Subcutaneous abdominal adipose tissue (tissue), 5 donors: ENCODE measurements at regions not wholly inside any gene's neighbourhood (a gene's known extent, or its start where the extent isn't known, plus 50 kb on each side); places are given as distances from the start of the nearest gene placed in this dataset.

Source experiments
- H3K27ac ChIP-seq: one replicate; pipeline ENCODE4 v1.7.0; 2013; ENCODE audit warnings: low read depth, mild to moderate bottlenecking, inconsistent platforms, low read length, moderate library complexity
- H3K27me3 ChIP-seq, 5 donors: one replicate each; pipeline ENCODE4 v1.7.0; 2013; ENCODE audit warnings: low read length in 5 of 5, inconsistent platforms in 1 of 5; ENCODE audit not compliant: control insufficient read depth in 5 of 5, insufficient read depth in 4 of 5
- H3K36me3 ChIP-seq, 5 donors: one replicate each; pipeline ENCODE4 v1.7.0; 2013; ENCODE audit warnings: low read length in 5 of 5; ENCODE audit not compliant: control insufficient read depth in 5 of 5, insufficient read depth in 5 of 5
- H3K4me1 ChIP-seq, 5 donors: one replicate each; pipeline ENCODE4 v1.7.0; 2013; ENCODE audit warnings: low read length in 5 of 5, mild to moderate bottlenecking in 3 of 5, moderate library complexity in 1 of 5; ENCODE audit not compliant: control insufficient read depth in 5 of 5, insufficient read depth in 5 of 5
- H3K4me3 ChIP-seq, 5 donors: one replicate each; pipeline ENCODE4 v1.7.0; 2013; ENCODE audit warnings: low read length in 5 of 5, low read depth in 1 of 5
- H3K9ac ChIP-seq, 5 donors: one replicate each; pipeline ENCODE4 v1.7.0; 2013; ENCODE audit warnings: low read length in 5 of 5, mild to moderate bottlenecking in 4 of 5, moderate library complexity in 3 of 5
- H3K9me3 ChIP-seq, 5 donors: one replicate each; pipeline ENCODE4 v1.7.0; 2013; ENCODE audit warnings: low read length in 5 of 5; ENCODE audit not compliant: control insufficient read depth in 5 of 5
- donor health status: healthy.
- donor health status: healthy.
- donor health status: healthy.
- donor health status: healthy.
- donor health status: healthy.

- H3K27ac ChIP-seq = no peak overlapping the region
- H3K9me3 ChIP-seq = no peaks in the 10 kb centered on the region
- peaks cover 0 to 4% (median 0%) of the 10 kb centered on the region in 5 donors for H3K4me1 ChIP-seq
- no peak overlapping the region for H3K9ac ChIP-seq
- no peak overlapping the region for H3K4me3 ChIP-seq
- no peaks in the 10 kb centered on the region for H3K27me3 ChIP-seq
- no peaks in the 10 kb centered on the region for H3K36me3 ChIP-seq
These were observed 578.3 kb downstream of the CMPK2 start for GRCh38 chr2:6287406-6287805.

- H3K4me1 ChIP-seq = peaks cover 0 to 4% (median 0%) of the 10 kb centered on the region in 5 donors
These were observed 576.9 kb downstream of the CMPK2 start for GRCh38 chr2:6288791-6289190.

GRCh38 chr2:6290217-6291015, 575.3 kb downstream of the CMPK2 start:
- H3K36me3 ChIP-seq = no peaks in the 10 kb centered on the region
- peaks cover 0 to 4% (median 0%) of the 10 kb centered on the region in 5 donors for H3K4me1 ChIP-seq
- no peaks in the 10 kb centered on the region for H3K9me3 ChIP-seq
- no peaks in the 10 kb centered on the region for H3K27me3 ChIP-seq
- no peak overlapping the region for H3K27ac ChIP-seq
- no peak overlapping the region for H3K9ac ChIP-seq
- H3K4me3 ChIP-seq = no peak overlapping the region

More at GRCh38 chr2:6288791-6289190, 576.9 kb downstream of the CMPK2 start:
- Histone ChIP-seq H3K4me3 (no peak overlapping the region), H3K9me3 (no peaks in the 10 kb centered on the region), H3K27me3 (no peaks in the 10 kb centered on the region), H3K9ac (no peak overlapping the region), H3K27ac (no peak overlapping the region), H3K36me3 (no peaks in the 10 kb centered on the region)

- H3K27me3 ChIP-seq = no peaks in the 10 kb centered on the region
- no peak overlapping the region for H3K4me3 ChIP-seq
- no peak overlapping the region for H3K27ac ChIP-seq
- H3K36me3 ChIP-seq = no peaks in the 10 kb centered on the region
- H3K9me3 ChIP-seq = no peaks in the 10 kb centered on the region
- peaks cover 0 to 4% (median 0%) of the 10 kb centered on the region in 5 donors for H3K4me1 ChIP-seq
- H3K9ac ChIP-seq = no peak overlapping the region
These were observed 570.9 kb downstream of the CMPK2 start for GRCh38 chr2:6294791-6295190.

- H3K4me1 ChIP-seq = no peaks in the 10 kb centered on the region
- no peak overlapping the region for H3K4me3 ChIP-seq
- H3K27ac ChIP-seq = no peak overlapping the region
- H3K27me3 ChIP-seq = no peaks in the 10 kb centered on the region
- no peak overlapping the region for H3K9ac ChIP-seq
- no peaks in the 10 kb centered on the region for H3K36me3 ChIP-seq
- H3K9me3 ChIP-seq = no peaks in the 10 kb centered on the region
These were observed 568.5 kb downstream of the CMPK2 start for GRCh38 chr2:6297238-6297637.

GRCh38 chr2:6301426-6301825, 564.3 kb downstream of the CMPK2 start:
- Histone ChIP-seq H3K36me3 (no peaks in the 10 kb centered on the region), H3K4me3 (no peak overlapping the region), H3K27ac (no peak overlapping the region), H3K9ac (no peak overlapping the region), H3K9me3 (peaks cover 0 to 2% (median 0%) of the 10 kb centered on the region in 5 donors), H3K27me3 (no peaks in the 10 kb centered on the region), H3K4me1 (no peaks in the 10 kb centered on the region)

GRCh38 chr2:6308986-6309385, 556.7 kb downstream of the CMPK2 start:
- H3K4me1 ChIP-seq = no peaks in the 10 kb centered on the region
- no peak overlapping the region for H3K27ac ChIP-seq
- H3K27me3 ChIP-seq = peaks cover 0 to 6% (median 0%) of the 10 kb centered on the region in 5 donors
- no peaks in the 10 kb centered on the region for H3K36me3 ChIP-seq
- H3K9ac ChIP-seq = no peak overlapping the region
- no peak overlapping the region for H3K4me3 ChIP-seq
- H3K9me3 ChIP-seq = peaks cover 0 to 4% (median 0%) of the 10 kb centered on the region in 5 donors

- Histone ChIP-seq H3K27me3 (peaks cover 0 to 6% (median 0%) of the 10 kb centered on the region in 5 donors), H3K9me3 (peaks cover 0 to 6% (median 0%) of the 10 kb centered on the region in 5 donors), H3K9ac (no peak overlapping the region), H3K4me3 (no peak overlapping the region), H3K27ac (no peak overlapping the region), H3K4me1 (no peaks in the 10 kb centered on the region), H3K36me3 (no peaks in the 10 kb centered on the region)
These were observed 556.1 kb downstream of the CMPK2 start for GRCh38 chr2:6309415-6310255.

- Histone ChIP-seq H3K4me1 (no peaks in the 10 kb centered on the region), H3K27ac (no peak overlapping the region), H3K36me3 (no peaks in the 10 kb centered on the region), H3K9me3 (peaks cover 0 to 6% (median 0%) of the 10 kb centered on the region in 5 donors), H3K27me3 (peaks cover 0 to 9% (median 0%) of the 10 kb centered on the region in 5 donors), H3K9ac (no peak overlapping the region), H3K4me3 (no peak overlapping the region)
These were observed 555.2 kb downstream of the CMPK2 start for GRCh38 chr2:6310256-6311215.
